Keratinocyte (primary cell): ENCODE measurements at regions not wholly inside any gene's neighbourhood (a gene's known extent, or its start where the extent isn't known, plus 50 kb on each side); places are given as distances from the start of the nearest gene placed in this dataset.

ENCODE experiments used
- CTCF ChIP-seq, 3 experiments: IDR thresholded peaks in 1 of 3; conservative IDR thresholded peaks in 1 of 3; optimal IDR thresholded peaks in 1 of 3; 2 replicates in 2 of 3; 3 replicates in 1 of 3; pipeline versions ENCODE3 to v1.5.1; 2011; ENCODE audit warnings: low read length in 3 of 3, mild to moderate bottlenecking in 3 of 3, moderate library complexity in 2 of 3, control low read depth in 1 of 3, inconsistent platforms in 1 of 3; ENCODE audit not compliant: insufficient read depth in 2 of 3; ENCODE audit errors: extremely low read depth in 1 of 3
- EZH2 ChIP-seq: IDR thresholded peaks from one replicate; pipeline ENCODE4 v1.6.1; 2012; ENCODE audit warnings: inconsistent platforms, mild to moderate bottlenecking, low read length, moderate library complexity

GRCh38 chr4:179738822-179739221, 2296.6 kb upstream of the AGA start:
- TF ChIP-seq CTCF (optimal IDR thresholded peaks at IDR 0.05 in 1 of 3, IDR thresholded peaks at IDR 0.05 in 1 of 3, conservative IDR thresholded peaks at IDR 0.05 in 1 of 3; ENCODE audit: extremely low read depth in 1 of 3, insufficient read depth in 2 of 3, low read length in 3 of 3) (no peak), EZH2 (no peak)
